H9 (cell line): ENCODE measurements at regions not wholly inside any gene's neighbourhood (a gene's known extent, or its start where the extent isn't known, plus 50 kb on each side); places are given as distances from the start of the nearest gene placed in this dataset.

Experiments used
- DNase-seq: peaks from one replicate; pipeline ENCODE4 v3.0.0-alpha.2; 2017
- H2AFZ ChIP-seq: one replicate; pipeline ENCODE4 v1.6.1; 2013; ENCODE audit warnings: mild to moderate bottlenecking, low read length, control low read depth, moderate library complexity
- H2AK5ac ChIP-seq: 2 replicates; pipeline ENCODE4 v1.6.1; 2013; ENCODE audit warnings: low read length, control low read depth, mixed read lengths; ENCODE audit not compliant: insufficient read length
- H2BK120ac ChIP-seq: one replicate; pipeline ENCODE4 v1.6.1; 2013; ENCODE audit warnings: low read depth, mild to moderate bottlenecking, low read length, control low read depth, inconsistent platforms; ENCODE audit not compliant: poor library complexity, severe bottlenecking
- H2BK12ac ChIP-seq: 2 replicates; pipeline ENCODE4 v1.6.1; 2013; ENCODE audit warnings: low read length, control low read depth, mixed read lengths, low read depth; ENCODE audit not compliant: insufficient read length
- H2BK15ac ChIP-seq: 2 replicates; pipeline ENCODE4 v1.6.1; 2013; ENCODE audit warnings: low read depth, low read length, control low read depth
- H2BK20ac ChIP-seq: one replicate; pipeline ENCODE4 v1.6.1; 2013; ENCODE audit warnings: low read depth, mild to moderate bottlenecking, low read length, control low read depth, inconsistent platforms; ENCODE audit not compliant: poor library complexity, severe bottlenecking
- H2BK5ac ChIP-seq: 2 replicates; pipeline ENCODE4 v1.6.1; 2013; ENCODE audit warnings: low read length, control low read depth, mixed read lengths; ENCODE audit not compliant: insufficient read length
- H3K14ac ChIP-seq: 2 replicates; pipeline ENCODE4 v1.6.1; 2013; ENCODE audit warnings: low read length, control low read depth; ENCODE audit not compliant: insufficient read depth
- H3K18ac ChIP-seq: 2 replicates; pipeline ENCODE4 v1.6.1; 2013; ENCODE audit warnings: low read depth, mild to moderate bottlenecking, mixed read lengths, low read length, control low read depth; ENCODE audit not compliant: insufficient read length
- H3K23ac ChIP-seq: 2 replicates; pipeline ENCODE4 v1.6.1; 2013; ENCODE audit warnings: low read length, control low read depth, mixed read lengths, low read depth; ENCODE audit not compliant: insufficient read length
- H3K23me2 ChIP-seq: 2 replicates; pipeline ENCODE4 v1.6.1; 2013; ENCODE audit warnings: low read depth, mild to moderate bottlenecking, mixed read lengths, low read length, control low read depth; ENCODE audit not compliant: insufficient read length, poor library complexity, severe bottlenecking
- H3K27ac ChIP-seq: 2 replicates; pipeline ENCODE4 v1.5.1; 2013; ENCODE audit warnings: low read length, control low read depth, mixed read lengths, low read depth; ENCODE audit not compliant: insufficient read length
- H3K27me3 ChIP-seq: 2 replicates; pipeline ENCODE4 v1.6.1; 2013; ENCODE audit warnings: low read length, control low read depth, inconsistent platforms; ENCODE audit not compliant: insufficient read depth
- H3K4ac ChIP-seq: 2 replicates; pipeline ENCODE4 v1.6.1; 2013; ENCODE audit warnings: low read depth, mild to moderate bottlenecking, control low read depth, inconsistent platforms, low read length, moderate library complexity
- H3K4me1 ChIP-seq: 2 replicates; pipeline ENCODE4 v1.6.1; 2013; ENCODE audit warnings: low read length, control low read depth, inconsistent platforms; ENCODE audit not compliant: insufficient read depth
- H3K4me2 ChIP-seq: 2 replicates; pipeline ENCODE4 v1.6.1; 2013; ENCODE audit warnings: low read length, control low read depth, mixed read lengths; ENCODE audit not compliant: insufficient read length, insufficient read depth
- H3K56ac ChIP-seq: 2 replicates; pipeline ENCODE4 v1.6.1; 2013; ENCODE audit warnings: low read depth, mild to moderate bottlenecking, mixed read lengths, low read length, control low read depth; ENCODE audit not compliant: insufficient read length
- H3K79me1 ChIP-seq: 2 replicates; pipeline ENCODE4 v1.6.1; 2013; ENCODE audit warnings: low read depth, mild to moderate bottlenecking, moderate library complexity, low read length, control low read depth, inconsistent platforms; ENCODE audit not compliant: insufficient read depth, poor library complexity, severe bottlenecking
- H3K79me2 ChIP-seq: 2 replicates; pipeline ENCODE4 v1.6.1; 2013; ENCODE audit warnings: low read length, control low read depth, inconsistent platforms; ENCODE audit not compliant: insufficient read depth
- H3K9ac ChIP-seq: 2 replicates; pipeline ENCODE4 v1.6.1; 2013; ENCODE audit warnings: low read length, control low read depth, mixed read lengths; ENCODE audit not compliant: insufficient read length; ENCODE audit errors: extremely low read depth
- H3K9me3 ChIP-seq: one replicate; pipeline ENCODE4 v1.6.1; 2013; ENCODE audit warnings: low read depth, low read length, inconsistent platforms; ENCODE audit not compliant: control insufficient read depth
- H3T11ph ChIP-seq: one replicate; pipeline ENCODE4 v1.6.1; 2013; ENCODE audit warnings: mild to moderate bottlenecking, low read length, control low read depth, inconsistent platforms
- H4K20me1 ChIP-seq: one replicate; pipeline ENCODE4 v1.6.1; 2013; ENCODE audit not compliant: control insufficient read depth, insufficient read length, insufficient read depth
- H4K5ac ChIP-seq: 2 replicates; pipeline ENCODE4 v1.6.1; 2013; ENCODE audit warnings: low read depth, mild to moderate bottlenecking, mixed read lengths, low read length, control low read depth; ENCODE audit not compliant: insufficient read length
- H4K8ac ChIP-seq: replicated peaks from 2 replicates; pipeline ENCODE4 v1.6.1; 2013; ENCODE audit warnings: low read length, control low read depth, mixed read lengths, low read depth; ENCODE audit not compliant: insufficient read length
- H4K91ac ChIP-seq: 2 replicates; pipeline ENCODE4 v1.6.1; 2013; ENCODE audit warnings: low read depth, mild to moderate bottlenecking, moderate library complexity, mixed read lengths, low read length, control low read depth; ENCODE audit not compliant: insufficient read length
- H3K27ac Mint-ChIP-seq, 3 experiments: 2 replicates in 2 of 3; 3 replicates in 1 of 3; pipeline ENCODE4 v1.8.0; 2020 to 2021; ENCODE audit warnings: mixed read lengths in 3 of 3, mild to moderate bottlenecking in 1 of 3, moderate library complexity in 1 of 3
- H3K27me3 Mint-ChIP-seq: 2 replicates; pipeline ENCODE4 v1.8.0; 2021; ENCODE audit warnings: low read depth, mild to moderate bottlenecking, moderate library complexity, mixed read lengths
- H3K36me3 Mint-ChIP-seq, 3 experiments: 2 replicates in 2 of 3; 3 replicates in 1 of 3; pipeline ENCODE4 v1.8.0; 2020 to 2021; ENCODE audit warnings: low read depth in 3 of 3, mixed read lengths in 3 of 3; ENCODE audit not compliant: insufficient read depth in 1 of 3
- H3K4me1 Mint-ChIP-seq, 2 experiments: 2 replicates each; pipeline ENCODE4 v1.8.0; 2020; ENCODE audit warnings: mixed read lengths in 2 of 2
- H3K4me3 Mint-ChIP-seq, 2 experiments: 2 replicates in 1 of 2; 3 replicates in 1 of 2; pipeline ENCODE4 v1.8.0; 2020 to 2021; ENCODE audit warnings: mild to moderate bottlenecking in 2 of 2, mixed read lengths in 2 of 2, moderate library complexity in 1 of 2
- H3K9me3 Mint-ChIP-seq, 2 experiments: 2 replicates in 1 of 2; 3 replicates in 1 of 2; pipeline ENCODE4 v1.8.0; 2020; ENCODE audit warnings: mild to moderate bottlenecking in 2 of 2, mixed read lengths in 2 of 2, moderate library complexity in 1 of 2
- CTCF ChIP-seq: fragments of 200-600 bp; sonication (generic); conservative IDR thresholded peaks from 3 replicates; pipeline ENCODE4 v1.8.0; 2021; ENCODE audit warnings: antibody characterized with exemption, mild to moderate bottlenecking
- WGBS: extraction: QIAGEN DNeasy Blood & Tissue Kit; methylation state at CpG from one replicate; pipeline ENCODE4 v1.1.7; 2013; ENCODE audit warnings: missing lambda C conversion rate, low lambda C conversion rate, mixed read lengths; ENCODE audit not compliant: insufficient read length; ENCODE audit errors: extremely low coverage; 5-methylcytosine and 5-hydroxymethylcytosine counted together

DNA sequence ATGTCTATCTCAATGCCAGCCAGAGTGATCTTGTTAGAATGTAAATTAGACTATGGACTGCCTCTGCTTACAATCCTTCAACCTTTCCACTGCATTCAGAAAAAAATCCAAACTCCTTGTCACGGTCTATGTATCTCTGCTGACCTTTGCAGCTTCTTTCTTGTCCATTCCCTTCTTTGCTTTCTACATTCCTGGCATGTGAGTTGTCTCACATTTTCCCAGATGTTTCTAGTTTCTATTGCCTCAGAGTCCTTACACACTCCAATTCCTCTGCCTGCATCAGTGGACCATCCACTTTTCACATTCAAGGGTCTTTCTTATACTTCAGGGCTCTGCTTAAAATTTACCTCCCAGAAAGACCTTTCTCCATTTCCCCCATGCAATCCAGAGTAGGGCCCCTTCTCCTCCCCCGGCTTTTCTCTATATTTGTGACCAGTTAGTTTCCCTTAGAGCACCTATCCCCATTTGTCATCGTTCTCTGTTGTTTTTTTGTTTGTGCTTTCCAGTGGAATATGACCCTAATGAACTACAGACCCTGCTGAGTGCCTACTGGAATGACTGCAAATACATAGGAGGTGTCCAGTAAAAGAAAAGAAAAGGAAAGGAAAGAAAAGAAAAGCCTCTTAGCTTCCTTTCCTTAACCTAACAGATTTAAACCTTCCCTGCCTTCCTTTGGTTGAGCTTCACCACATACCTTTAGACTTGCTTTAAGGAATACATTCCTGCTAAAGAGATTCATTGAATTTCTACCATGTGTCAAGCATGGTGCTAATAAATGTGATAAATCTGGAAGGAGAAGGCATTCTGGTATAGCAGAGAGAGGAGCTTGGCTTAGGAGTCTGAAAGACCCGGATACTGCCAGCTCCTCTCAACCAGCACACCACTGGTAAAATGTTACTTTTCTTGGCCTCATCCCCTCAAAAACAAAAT is 102.0 kb downstream of the DIRAS3 start:
- no peak overlapping the region for H2BK5ac ChIP-seq
- H2BK15ac ChIP-seq = no peak overlapping the region
- no peak overlapping the region for H2AFZ ChIP-seq
- H3K14ac ChIP-seq = no peak overlapping the region
- H3K4me1 Mint-ChIP-seq = no peaks in the 10 kb centered on the region
- no peak overlapping the region for H3T11ph ChIP-seq
- no peaks in the 10 kb centered on the region for H3K23me2 ChIP-seq
- H2BK12ac ChIP-seq = no peak overlapping the region
- no peaks in the 10 kb centered on the region for H4K20me1 ChIP-seq
- H2BK20ac ChIP-seq = no peak overlapping the region
- H2AK5ac ChIP-seq = no peak overlapping the region
- DNase-seq = no peak
- no peaks in the 10 kb centered on the region for H3K9me3 ChIP-seq
- H3K9ac ChIP-seq = no peak overlapping the region
- no peak overlapping the region for H3K23ac ChIP-seq
- no peak for TF ChIP-seq CTCF
- no peak overlapping the region for H3K4me2 ChIP-seq
- no peaks in the 10 kb centered on the region for H3K79me2 ChIP-seq
- H3K4me3 Mint-ChIP-seq = no peak overlapping the region
- H3K56ac ChIP-seq = no peak overlapping the region
- H4K8ac ChIP-seq = no peak overlapping the region
- H4K91ac ChIP-seq = no peak overlapping the region
- H3K4ac ChIP-seq = no peak overlapping the region
- no peaks in the 10 kb centered on the region for H3K36me3 Mint-ChIP-seq
- H3K27ac Mint-ChIP-seq = no peak overlapping the region
- no peak overlapping the region for H3K18ac ChIP-seq
- no peaks in the 10 kb centered on the region for H3K9me3 Mint-ChIP-seq
- H3K27me3 Mint-ChIP-seq = no peaks in the 10 kb centered on the region
- no peaks in the 10 kb centered on the region for H3K4me1 ChIP-seq
- no CpG with 5 or more reads among the region's 4 CpGs for WGBS
- no peak overlapping the region for H3K27ac ChIP-seq
- no peaks in the 10 kb centered on the region for H3K79me1 ChIP-seq
- H4K5ac ChIP-seq = no peak overlapping the region
- no peak overlapping the region for H2BK120ac ChIP-seq
- no peaks in the 10 kb centered on the region for H3K27me3 ChIP-seq
